ENCODE measurements at regions not wholly inside any gene's neighbourhood (a gene's known extent, or its start where the extent isn't known, plus 50 kb on each side); places are given as distances from the start of the nearest gene placed in this dataset.

GRCh38 chr12:91980389-91980821, 165.2 kb downstream of the BTG1 start:
- DNase-seq (no peak), ATAC-seq (ENCODE audit: low FRiP score in 2 of 2) (no peak)
- no peak overlapping the region for H3K27ac ChIP-seq
- TF ChIP-seq POLR2AphosphoS5 (IDR thresholded peaks at IDR 0.05) (no peak), POLR2A (IDR thresholded peaks at IDR 0.05) (no peak), EP300 (IDR thresholded peaks at IDR 0.05) (no peak), CTCF (IDR thresholded peaks at IDR 0.05) (no peak)
- no peaks in the 10 kb centered on the region for H3K27me3 ChIP-seq
- H3K4me1 ChIP-seq = peaks cover 0 to 11% (median 2%) of the 10 kb centered on the region in 4 donors
- no peak overlapping the region for H3K4me3 ChIP-seq
- no peaks in the 10 kb centered on the region for H3K9me3 ChIP-seq
- H3K36me3 ChIP-seq = no peaks in the 10 kb centered on the region

- Histone ChIP-seq H3K4me3 (no peak overlapping the region), H3K27me3 (no peaks in the 10 kb centered on the region), H3K36me3 (no peaks in the 10 kb centered on the region), H3K9me3 (no peaks in the 10 kb centered on the region), H3K4me1 (peaks cover 0 to 4% (median 0%) of the 10 kb centered on the region in 4 donors), H3K27ac (no peak overlapping the region)
- TF ChIP-seq POLR2AphosphoS5 (IDR thresholded peaks at IDR 0.05) = peak in 1 of 2 donors; percentile 11
- TF ChIP-seq EP300 (IDR thresholded peaks at IDR 0.05) = peak in 1 of 4 donors; percentile 9
- no peak for TF ChIP-seq CTCF (IDR thresholded peaks at IDR 0.05)
- no peak for DNase-seq
- ATAC-seq (ENCODE audit: low FRiP score in 2 of 2) = no peak
- WGBS, 2 donors = 55% methylated on average over 2 of the region's 2 CpGs
Observed at GRCh38 chr12:91978143-91978542, 167.5 kb downstream of the BTG1 start.

- H3K27me3 ChIP-seq = no peaks in the 10 kb centered on the region
- ATAC-seq (ENCODE audit: low FRiP score in 2 of 2) (no peak), DNase-seq (no peak)
- H3K36me3 ChIP-seq = no peaks in the 10 kb centered on the region
- peaks cover 0 to 4% (median 0%) of the 10 kb centered on the region in 4 donors for H3K4me1 ChIP-seq
- H3K27ac ChIP-seq = no peak overlapping the region
- no peak for TF ChIP-seq POLR2AphosphoS5 (IDR thresholded peaks at IDR 0.05)
- no peak for TF ChIP-seq POLR2A (IDR thresholded peaks at IDR 0.05)
- H3K9me3 ChIP-seq = no peaks in the 10 kb centered on the region
- H3K4me3 ChIP-seq = no peak overlapping the region
- 95 to 98% methylated on average over 6 of the region's 6 CpGs for WGBS, 2 donors
Observed at GRCh38 chr12:91975891-91976290, 169.8 kb downstream of the BTG1 start.

GRCh38 chr12:91974541-91975085, 171.0 kb downstream of the BTG1 start:
- 94 to 96% methylated on average over 3 of the region's 3 CpGs for WGBS, 2 donors
- Histone ChIP-seq H3K4me3 (no peak overlapping the region), H3K27me3 (no peaks in the 10 kb centered on the region), H3K36me3 (no peaks in the 10 kb centered on the region), H3K27ac (no peak overlapping the region), H3K9me3 (no peaks in the 10 kb centered on the region), H3K4me1 (peaks cover 0 to 4% (median 0%) of the 10 kb centered on the region in 4 donors)
- no peak for TF ChIP-seq CTCF (IDR thresholded peaks at IDR 0.05)
- no peak for TF ChIP-seq EP300 (IDR thresholded peaks at IDR 0.05)
- TF ChIP-seq POLR2AphosphoS5 (IDR thresholded peaks at IDR 0.05) = no peak
- TF ChIP-seq POLR2A (IDR thresholded peaks at IDR 0.05) = no peak
- DNase-seq (no peak), ATAC-seq (ENCODE audit: low FRiP score in 2 of 2) (no peak)

- H3K36me3 ChIP-seq = no peaks in the 10 kb centered on the region
- H3K27me3 ChIP-seq = no peaks in the 10 kb centered on the region
- H3K9me3 ChIP-seq = no peaks in the 10 kb centered on the region
- ATAC-seq (ENCODE audit: low FRiP score in 2 of 2) (no peak), DNase-seq (no peak)
- no peak overlapping the region for H3K4me3 ChIP-seq
- TF ChIP-seq EP300 (IDR thresholded peaks at IDR 0.05) (no peak), CTCF (IDR thresholded peaks at IDR 0.05) (no peak), POLR2AphosphoS5 (IDR thresholded peaks at IDR 0.05) (no peak), POLR2A (IDR thresholded peaks at IDR 0.05) (no peak)
- H3K4me1 ChIP-seq = peaks cover 0 to 4% (median 0%) of the 10 kb centered on the region in 4 donors
- no peak overlapping the region for H3K27ac ChIP-seq
- WGBS, 2 donors = 71 to 81% methylated on average over 2 of the region's 2 CpGs
Observed at GRCh38 chr12:91973813-91974212, 171.8 kb downstream of the BTG1 start.
